Body of pancreas (tissue), 4 donors: ENCODE measurements at regions not wholly inside any gene's neighbourhood (a gene's known extent, or its start where the extent isn't known, plus 50 kb on each side); places are given as distances from the start of the nearest gene placed in this dataset.

Source experiments
- ATAC-seq: fragments of 150-250 bp; one replicate; pipeline ENCODE4 v1.9.1; 2016
- DNase-seq, 4 donors: peaks; one replicate each; pipeline ENCODE4 v3.0.0-alpha.2; 2019
- H3K27ac ChIP-seq, 4 donors: fragments of 200-600 bp; sonication (generic); 1 replicate in 3 of 4; 2 replicates in 1 of 4; pipeline versions ENCODE4 v1.5.1 to v1.6.1; 2016 to 2019; ENCODE audit warnings: mild to moderate bottlenecking in 1 of 4, mixed read lengths in 1 of 4, moderate library complexity in 1 of 4
- H3K27me3 ChIP-seq, 2 donors: fragments of 200-600 bp; sonication (generic); one replicate each; pipeline ENCODE4 v1.6.0; 2016; ENCODE audit warnings: mild to moderate bottlenecking in 1 of 2
- H3K36me3 ChIP-seq, 2 donors: fragments of 200-600 bp; sonication (generic); replicated peaks in 1 of 2; 2 replicates each; pipeline ENCODE4 v1.5.1; 2016; ENCODE audit warnings: low read depth in 2 of 2; ENCODE audit not compliant: insufficient read depth in 1 of 2
- H3K4me1 ChIP-seq: fragments of 200-600 bp; sonication (generic); one replicate; pipeline ENCODE4 v1.6.0; 2016
- H3K4me3 ChIP-seq, 2 donors: fragments of 200-600 bp; sonication (generic); 1 replicate in 1 of 2; 2 replicates in 1 of 2; pipeline ENCODE4 v1.5.1; 2016 to 2019
- H3K9me3 ChIP-seq, 3 donors: fragments of 200-600 bp; sonication (generic); 1 replicate in 2 of 3; 2 replicates in 1 of 3; pipeline ENCODE4 v1.5.1; 2016
- CTCF ChIP-seq, 7 experiments: fragments of 450-650 bp in 4 of 7; fragments of 200-600 bp in 3 of 7; sonication (generic) in 3 of 7; IDR thresholded peaks; one replicate each; pipeline ENCODE4 v1.5.1; 2016 to 2019; ENCODE audit warnings: antibody characterized with exemption in 7 of 7
- POLR2A ChIP-seq, 3 donors: fragments of 450-650 bp; IDR thresholded peaks; one replicate each; pipeline ENCODE4 v1.6.1; 2016; ENCODE audit warnings: antibody characterized with exemption in 3 of 3, mild to moderate bottlenecking in 2 of 3
- WGBS, 2 donors: methylation state at CpG; one replicate each; pipeline ENCODE4 v1.1.5; 2017; 5-methylcytosine and 5-hydroxymethylcytosine counted together
- intact Hi-C: fragments of 100-400 bp; cut with DNase I; formaldehyde crosslinking; loops from one replicate; pipeline ENCODE4 v1.15.1; 2023

- Histone ChIP-seq H3K27ac (no peak overlapping the region), H3K27me3 (no peaks in the 10 kb centered on the region), H3K9me3 (no peaks in the 10 kb centered on the region), H3K4me3 (no peak overlapping the region), H3K4me1 (no peaks in the 10 kb centered on the region), H3K36me3 (no peaks in the 10 kb centered on the region)
- 75 to 79% methylated on average over 2 of the region's 2 CpGs for WGBS, 2 donors
- ATAC-seq = no peak
- intact Hi-C loops = no loop called here
- no peak for DNase-seq
- no peak for TF ChIP-seq CTCF (IDR thresholded peaks at IDR 0.05)
- TF ChIP-seq POLR2A (IDR thresholded peaks at IDR 0.05) = no peak
Measured at GRCh38 chr1:198472997-198473396, 67.5 kb downstream of the ATP6V1G3 start.

GRCh38 chr1:198472119-198472518 lies 68.4 kb downstream of the ATP6V1G3 start:
- ATAC-seq = no peak

DNA sequence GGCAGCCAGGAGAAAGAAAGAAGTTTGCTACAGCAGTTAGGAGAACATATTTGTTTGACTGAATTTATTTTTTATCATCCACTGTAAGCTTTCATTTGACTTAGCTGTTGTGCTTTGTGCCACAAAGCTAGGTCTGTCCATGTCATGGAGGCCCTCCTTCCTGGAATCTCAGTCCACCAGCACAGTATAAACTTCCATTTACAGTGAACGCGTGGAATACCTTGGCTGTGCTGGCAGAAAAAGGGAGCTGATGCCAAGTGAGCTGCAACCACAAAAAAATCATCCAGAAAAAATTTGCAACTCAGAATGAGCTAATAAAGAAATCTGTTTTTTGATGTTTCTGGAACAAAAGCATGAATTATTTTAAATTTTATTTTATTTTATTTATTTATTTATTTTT lies 72.6 kb downstream of the ATP6V1G3 start:
- 87 to 95% methylated on average over 2 of the region's 2 CpGs for WGBS, 2 donors
- intact Hi-C loops = loop anchor here (10.0 kb wide), 1 partner anchor 373 kb away; no protein-coding TSS in a partner anchor
- ATAC-seq = no peak
- Histone ChIP-seq H3K27ac (no peak overlapping the region), H3K36me3 (no peaks in the 10 kb centered on the region), H3K4me3 (no peak overlapping the region), H3K9me3 (no peaks in the 10 kb centered on the region), H3K4me1 (no peaks in the 10 kb centered on the region), H3K27me3 (no peaks in the 10 kb centered on the region)
- TF ChIP-seq POLR2A (IDR thresholded peaks at IDR 0.05) (no peak), CTCF (IDR thresholded peaks at IDR 0.05) (no peak)
- DNase-seq = no peak

More at GRCh38 chr1:198472119-198472518, 68.4 kb downstream of the ATP6V1G3 start:
- intact Hi-C loops = no loop called here
- Histone ChIP-seq H3K4me1 (no peaks in the 10 kb centered on the region), H3K9me3 (no peaks in the 10 kb centered on the region), H3K27ac (no peak overlapping the region), H3K27me3 (no peaks in the 10 kb centered on the region), H3K36me3 (no peaks in the 10 kb centered on the region), H3K4me3 (no peak overlapping the region)
- TF ChIP-seq CTCF (IDR thresholded peaks at IDR 0.05) (no peak), POLR2A (IDR thresholded peaks at IDR 0.05) (no peak)
- 82 to 100% methylated on average over 1 of the region's 1 CpG for WGBS, 2 donors
- DNase-seq = no peak

DNA sequence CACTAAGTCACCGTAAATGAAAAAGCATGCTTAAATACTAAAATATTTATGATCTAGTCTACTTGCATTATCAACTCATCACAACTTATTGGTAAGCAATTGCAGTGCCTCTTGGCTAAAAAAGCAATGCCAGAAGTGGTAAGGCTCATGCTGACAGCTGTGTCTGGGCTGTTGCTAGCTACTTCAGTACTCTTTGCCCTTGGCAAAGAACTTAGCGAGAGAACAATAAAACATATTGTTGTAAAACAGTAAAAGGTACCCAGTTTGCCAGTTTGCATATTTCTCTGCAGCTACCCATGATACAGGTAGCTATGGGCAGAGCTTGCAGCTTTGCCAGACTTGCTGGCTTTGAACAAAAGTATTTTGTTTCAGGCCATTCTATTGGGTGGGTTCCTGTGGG lies 73.1 kb downstream of the ATP6V1G3 start:
- no peaks in the 10 kb centered on the region for H3K4me1 ChIP-seq
- DNase-seq = no peak
- TF ChIP-seq CTCF (IDR thresholded peaks at IDR 0.05) = no peak
- TF ChIP-seq POLR2A (IDR thresholded peaks at IDR 0.05) = no peak
- H3K36me3 ChIP-seq = no peaks in the 10 kb centered on the region
- H3K9me3 ChIP-seq = no peaks in the 10 kb centered on the region
- H3K4me3 ChIP-seq = no peak overlapping the region
- no peak for ATAC-seq
- H3K27ac ChIP-seq = no peak overlapping the region
- 33 to 50% methylated on average over 2 of the region's 2 CpGs for WGBS, 2 donors
- no peaks in the 10 kb centered on the region for H3K27me3 ChIP-seq
- intact Hi-C loops = loop anchor here (10.0 kb wide), 1 partner anchor 373 kb away; no protein-coding TSS in a partner anchor
